Neural cell (in vitro differentiated cells): ENCODE measurements at regions not wholly inside any gene's neighbourhood (a gene's known extent, or its start where the extent isn't known, plus 50 kb on each side); places are given as distances from the start of the nearest gene placed in this dataset.

ENCODE experiments used
- H2AFZ ChIP-seq: fragments of 200-600, 300-800 bp; sonication (generic), shearing (Covaris generic); 2 replicates; pipeline ENCODE4 v1.6.0; 2014; ENCODE audit warnings: low read depth, mild to moderate bottlenecking, antibody characterized with exemption, low read length, moderate library complexity
- H3F3A ChIP-seq: fragments of 200-600 bp; shearing (Covaris generic); 2 replicates; pipeline ENCODE4 v1.6.1; 2016; ENCODE audit warnings: mild to moderate bottlenecking, moderate library complexity, mixed read lengths, antibody characterized with exemption, low read length; ENCODE audit not compliant: insufficient read depth, poor library complexity, severe bottlenecking
- H3K27ac ChIP-seq: fragments of 200-600, 300-800 bp; sonication (generic), shearing (Covaris generic); 2 replicates; pipeline ENCODE4 v1.5.1; 2014; ENCODE audit warnings: mild to moderate bottlenecking, low read length, moderate library complexity
- H3K27me3 ChIP-seq: fragments of 300-800, 200-600 bp; sonication (generic), shearing (Covaris generic); 2 replicates; pipeline ENCODE4 v1.6.0; 2014; ENCODE audit warnings: mild to moderate bottlenecking, low read depth, low read length, moderate library complexity; ENCODE audit not compliant: insufficient read depth
- H3K36me3 ChIP-seq: fragments of 300-800, 200-600 bp; sonication (generic), shearing (Covaris generic); 2 replicates; pipeline ENCODE4 v1.5.1; 2014; ENCODE audit warnings: mild to moderate bottlenecking, antibody characterized with exemption, low read length, moderate library complexity; ENCODE audit not compliant: insufficient read depth
- H3K4me2 ChIP-seq: fragments of 300-800, 200-600 bp; sonication (generic), shearing (Covaris generic); 2 replicates; pipeline ENCODE4 v1.6.0; 2014; ENCODE audit warnings: mild to moderate bottlenecking, low read length
- H3K4me3 ChIP-seq: fragments of 300-800, 200-600 bp; sonication (generic), shearing (Covaris generic); 2 replicates; pipeline ENCODE4 v1.5.1; 2014; ENCODE audit warnings: mild to moderate bottlenecking, low read length, moderate library complexity
- H3K79me2 ChIP-seq: fragments of 200-600 bp; shearing (Covaris generic); replicated peaks from 2 replicates; pipeline ENCODE4 v1.6.0; 2014; ENCODE audit warnings: mild to moderate bottlenecking, low read length, moderate library complexity; ENCODE audit not compliant: insufficient read depth
- H3K9ac ChIP-seq: fragments of 300-800, 200-600 bp; sonication (generic), shearing (Covaris generic); 2 replicates; pipeline ENCODE4 v1.6.1; 2016; ENCODE audit warnings: mild to moderate bottlenecking, low read length, mixed read lengths
- H3K9me2 ChIP-seq: fragments of 200-600 bp; shearing (Covaris generic); 2 replicates; pipeline ENCODE4 v1.6.1; 2016; ENCODE audit warnings: mild to moderate bottlenecking, low read length, mixed read lengths; ENCODE audit not compliant: insufficient read depth
- H3K9me3 ChIP-seq: fragments of 200-600, 300-800 bp; sonication (generic), shearing (Covaris generic); 2 replicates; pipeline ENCODE4 v1.6.1; 2016; ENCODE audit warnings: mild to moderate bottlenecking, mixed run types, low read length, moderate library complexity, mixed read lengths
- H4K20me1 ChIP-seq: fragments of 200-600 bp; shearing (Covaris generic); 2 replicates; pipeline ENCODE4 v1.6.1; 2016; ENCODE audit warnings: mild to moderate bottlenecking, mixed run types; ENCODE audit not compliant: insufficient read depth
- CTCF ChIP-seq: fragments of 450-650 bp; IDR thresholded peaks from 2 replicates; pipeline ENCODE4 v1.5.1; 2014; ENCODE audit warnings: antibody characterized with exemption, mild to moderate bottlenecking, moderate library complexity; ENCODE audit not compliant: poor library complexity, severe bottlenecking
- EP300 ChIP-seq: fragments of 450-650 bp; conservative IDR thresholded peaks from 2 replicates; pipeline ENCODE4 v1.6.1; 2014; ENCODE audit warnings: antibody characterized with exemption, mild to moderate bottlenecking, moderate library complexity; ENCODE audit not compliant: poor library complexity, severe bottlenecking
- EZH2 ChIP-seq: fragments of 200-600, 300-800 bp; shearing (Covaris generic), sonication (generic); IDR thresholded peaks from 2 replicates; pipeline ENCODE4 v1.6.1; 2014; ENCODE audit warnings: antibody characterized with exemption, low read length, borderline replicate concordance, mild to moderate bottlenecking; ENCODE audit not compliant: insufficient read depth, poor library complexity, severe bottlenecking
- MXI1 ChIP-seq: fragments of 450-650 bp; conservative IDR thresholded peaks from 2 replicates; pipeline ENCODE4 v1.6.1; 2014; ENCODE audit warnings: antibody characterized with exemption, mild to moderate bottlenecking; ENCODE audit not compliant: poor library complexity, severe bottlenecking
- REST ChIP-seq: IDR thresholded peaks from 2 replicates; pipeline ENCODE4 v1.6.1; 2012; ENCODE audit warnings: borderline replicate concordance

GRCh38 chr4:59348949-59349348 lies 1851.2 kb upstream of the ADGRL3 start:
- H3K9me3 ChIP-seq: no peaks in the 10 kb centered on the region
- no peaks in the 10 kb centered on the region for H3K36me3 ChIP-seq
- H3F3A ChIP-seq: no peaks in the 10 kb centered on the region
- no peak overlapping the region for H3K4me3 ChIP-seq
- no peak overlapping the region for H3K9ac ChIP-seq
- no peak overlapping the region for H3K4me2 ChIP-seq
- H3K9me2 ChIP-seq: no peaks in the 10 kb centered on the region
- TF ChIP-seq MXI1 (no peak), EZH2 (no peak), EP300 (no peak), CTCF (no peak), REST (no peak)
- H3K27ac ChIP-seq: no peak overlapping the region
- H4K20me1 ChIP-seq: no peaks in the 10 kb centered on the region
- H2AFZ ChIP-seq: no peak overlapping the region
- no peaks in the 10 kb centered on the region for H3K79me2 ChIP-seq
- H3K27me3 ChIP-seq: no peaks in the 10 kb centered on the region

GRCh38 chr4:59369229-59369628 lies 1830.9 kb upstream of the ADGRL3 start:
- Histone ChIP-seq H3K27ac (no peak overlapping the region), H3K27me3 (no peaks in the 10 kb centered on the region), H3K79me2 (no peaks in the 10 kb centered on the region), H3K4me3 (no peak overlapping the region), H3K9ac (no peak overlapping the region), H3K36me3 (no peaks in the 10 kb centered on the region), H3K9me2 (no peaks in the 10 kb centered on the region), H3F3A (no peaks in the 10 kb centered on the region), H4K20me1 (no peaks in the 10 kb centered on the region), H3K9me3 (no peaks in the 10 kb centered on the region), H2AFZ (no peak overlapping the region), H3K4me2 (no peak overlapping the region)
- no peak for TF ChIP-seq REST
